Uterus (tissue), 2 donors: ENCODE measurements at regions not wholly inside any gene's neighbourhood (a gene's known extent, or its start where the extent isn't known, plus 50 kb on each side); places are given as distances from the start of the nearest gene placed in this dataset.

Experiments
- CTCF ChIP-seq, 4 experiments: fragments of 200-600 bp in 2 of 4; fragments of 450-650 bp in 2 of 4; sonication (generic) in 2 of 4; IDR thresholded peaks; one replicate each; pipeline ENCODE4 v1.5.1; 2016 to 2019; ENCODE audit warnings: antibody characterized with exemption in 4 of 4, mild to moderate bottlenecking in 2 of 4, moderate library complexity in 1 of 4
- POLR2A ChIP-seq, 2 donors: fragments of 450-650 bp; IDR thresholded peaks; one replicate each; pipeline ENCODE4 v1.6.1; 2016; ENCODE audit warnings: antibody characterized with exemption in 2 of 2, mild to moderate bottlenecking in 1 of 2, moderate library complexity in 1 of 2

- no peak for TF ChIP-seq CTCF (IDR thresholded peaks at IDR 0.05)
- TF ChIP-seq POLR2A (IDR thresholded peaks at IDR 0.05): no peak
Observed at GRCh38 chr10:84766923-84767322, 438.5 kb downstream of the CCSER2 start.
